Muscle of leg (tissue), 3 donors: ENCODE measurements at regions not wholly inside any gene's neighbourhood (a gene's known extent, or its start where the extent isn't known, plus 50 kb on each side); places are given as distances from the start of the nearest gene placed in this dataset.
A peak's percentile ranks its signal among the peaks of the same experiment; 100 is the strongest.

Experiments used
- DNase-seq: peaks from one replicate; pipeline ENCODE4 v3.0.0; 2013
- H3K27ac ChIP-seq: one replicate; pipeline ENCODE4 v1.5.1; 2013; ENCODE audit warnings: mild to moderate bottlenecking, low read length, control low read depth
- H3K27me3 ChIP-seq: one replicate; pipeline ENCODE4 v1.6.1; 2013; ENCODE audit warnings: low read length; ENCODE audit not compliant: control insufficient read depth, insufficient read depth
- H3K36me3 ChIP-seq: one replicate; pipeline ENCODE4 v1.6.1; 2013; ENCODE audit warnings: low read length; ENCODE audit not compliant: control insufficient read depth, insufficient read depth
- H3K4me1 ChIP-seq: one replicate; pipeline ENCODE4 v1.6.1; 2013; ENCODE audit warnings: low read length; ENCODE audit not compliant: control insufficient read depth, insufficient read depth
- H3K4me3 ChIP-seq: one replicate; pipeline ENCODE4 v1.5.1; 2013; ENCODE audit warnings: low read length, control low read depth
- H3K9me3 ChIP-seq: replicated peaks from 2 replicates; pipeline ENCODE4 v1.6.1; 2013; ENCODE audit warnings: low read depth, low read length; ENCODE audit not compliant: control insufficient read depth
- WGBS: methylation state at CpG from one replicate; pipeline ENCODE4 v1.1.5; 2013; ENCODE audit warnings: missing lambda C conversion rate; ENCODE audit not compliant: insufficient coverage; 5-methylcytosine and 5-hydroxymethylcytosine counted together

GRCh38 chr12:131251336-131252101, 297.8 kb downstream of the ADGRD1 start:
- no peaks in the 10 kb centered on the region for H3K36me3 ChIP-seq
- no peak overlapping the region for H3K4me3 ChIP-seq
- H3K27me3 ChIP-seq = peaks cover 2% of the 10 kb centered on the region
- H3K4me1 ChIP-seq = no peaks in the 10 kb centered on the region
- H3K27ac ChIP-seq = no peak overlapping the region
- DNase-seq = no peak
- no peaks in the 10 kb centered on the region for H3K9me3 ChIP-seq
- 72% methylated on average over 14 of the region's 16 CpGs for WGBS

GRCh38 chr12:131253376-131254026, 299.8 kb downstream of the ADGRD1 start:
- Histone ChIP-seq H3K9me3 (no peaks in the 10 kb centered on the region), H3K36me3 (no peaks in the 10 kb centered on the region), H3K27me3 (no peaks in the 10 kb centered on the region), H3K27ac (no peak overlapping the region), H3K4me3 (no peak overlapping the region), H3K4me1 (no peaks in the 10 kb centered on the region)
- no peak for DNase-seq
- no CpG with 5 or more reads among the region's 6 CpGs for WGBS

- H3K4me1 ChIP-seq = no peaks in the 10 kb centered on the region
- no peaks in the 10 kb centered on the region for H3K9me3 ChIP-seq
- no peak overlapping the region for H3K27ac ChIP-seq
- WGBS = 62% methylated on average over 1 of the region's 2 CpGs
- H3K36me3 ChIP-seq = no peaks in the 10 kb centered on the region
- no peaks in the 10 kb centered on the region for H3K27me3 ChIP-seq
- DNase-seq = no peak
- H3K4me3 ChIP-seq = no peak overlapping the region
Observed at GRCh38 chr12:131254374-131254773, 300.7 kb downstream of the ADGRD1 start.

GRCh38 chr12:131258398-131258797, 304.7 kb downstream of the ADGRD1 start:
- H3K27me3 ChIP-seq = no peaks in the 10 kb centered on the region
- no peak overlapping the region for H3K27ac ChIP-seq
- no peaks in the 10 kb centered on the region for H3K4me1 ChIP-seq
- DNase-seq = no peak
- 76% methylated on average over 3 of the region's 8 CpGs for WGBS
- H3K4me3 ChIP-seq = no peak overlapping the region
- no peaks in the 10 kb centered on the region for H3K9me3 ChIP-seq
- no peaks in the 10 kb centered on the region for H3K36me3 ChIP-seq

- DNase-seq = no peak
- H3K27me3 ChIP-seq = peaks cover 2% of the 10 kb centered on the region
- H3K4me1 ChIP-seq = no peaks in the 10 kb centered on the region
- H3K4me3 ChIP-seq = no peak overlapping the region
- no peak overlapping the region for H3K27ac ChIP-seq
- 86% methylated on average over 6 of the region's 16 CpGs for WGBS
- H3K36me3 ChIP-seq = no peaks in the 10 kb centered on the region
- H3K9me3 ChIP-seq = no peaks in the 10 kb centered on the region
Observed at GRCh38 chr12:131260251-131260905, 306.7 kb downstream of the ADGRD1 start.

- H3K4me3 ChIP-seq = no peak overlapping the region
- H3K36me3 ChIP-seq = no peaks in the 10 kb centered on the region
- WGBS = no CpG with 5 or more reads among the region's 6 CpGs
- H3K4me1 ChIP-seq = no peaks in the 10 kb centered on the region
- no peak overlapping the region for H3K27ac ChIP-seq
- H3K9me3 ChIP-seq = no peaks in the 10 kb centered on the region
- H3K27me3 ChIP-seq = peaks cover 2% of the 10 kb centered on the region
- peak; percentile 78 for DNase-seq
Observed at GRCh38 chr12:131260954-131261353, 307.2 kb downstream of the ADGRD1 start.

GRCh38 chr12:131261906-131262305, 308.2 kb downstream of the ADGRD1 start:
- H3K4me1 ChIP-seq = no peaks in the 10 kb centered on the region
- H3K4me3 ChIP-seq = no peak overlapping the region
- H3K9me3 ChIP-seq = no peaks in the 10 kb centered on the region
- no peak for DNase-seq
- H3K36me3 ChIP-seq = no peaks in the 10 kb centered on the region
- peaks cover 2% of the 10 kb centered on the region for H3K27me3 ChIP-seq
- no peak overlapping the region for H3K27ac ChIP-seq
- WGBS = 69% methylated on average over 13 of the region's 17 CpGs

- 81% methylated on average over 10 of the region's 10 CpGs for WGBS
- DNase-seq = no peak
- Histone ChIP-seq H3K27ac (no peak overlapping the region), H3K27me3 (peaks cover 6% of the 10 kb centered on the region), H3K4me3 (no peak overlapping the region), H3K4me1 (no peaks in the 10 kb centered on the region), H3K36me3 (no peaks in the 10 kb centered on the region), H3K9me3 (no peaks in the 10 kb centered on the region)
Observed at GRCh38 chr12:131263626-131264025, 309.9 kb downstream of the ADGRD1 start.

GRCh38 chr12:131264635-131265034, 310.9 kb downstream of the ADGRD1 start:
- no peaks in the 10 kb centered on the region for H3K36me3 ChIP-seq
- 78% methylated on average over 4 of the region's 10 CpGs for WGBS
- no peak for DNase-seq
- H3K4me3 ChIP-seq = no peak overlapping the region
- no peak overlapping the region for H3K27ac ChIP-seq
- no peaks in the 10 kb centered on the region for H3K4me1 ChIP-seq
- no peaks in the 10 kb centered on the region for H3K9me3 ChIP-seq
- H3K27me3 ChIP-seq = peaks cover 6% of the 10 kb centered on the region
